HG02981 (cell line): ENCODE measurements at regions not wholly inside any gene's neighbourhood (a gene's known extent, or its start where the extent isn't known, plus 50 kb on each side); places are given as distances from the start of the nearest gene placed in this dataset.
"Not testable (repeated sequence)": the region's sequence is repeated elsewhere in the genome, so short reads cannot be mapped to it uniquely, and the experiment has no call there.

ENCODE experiments used
- ATAC-seq: cut with Tn5 transposase; IDR thresholded peaks from one replicate; pipeline ENCODE4 v1.9.1; 2021; ENCODE audit warnings: mild to moderate bottlenecking, moderate library complexity; ENCODE audit not compliant: unreplicated experiment

GRCh38 chr5:128722551-128722950 is 184.5 kb upstream of the FBN2 start:
- no peak for ATAC-seq

GRCh38 chr5:128730021-128730420 is 192.0 kb upstream of the FBN2 start:
- not testable (repeated sequence) for ATAC-seq

- not testable (repeated sequence) for ATAC-seq
These were observed 197.6 kb upstream of the FBN2 start for GRCh38 chr5:128735656-128736055.

- ATAC-seq: no peak
These were observed 198.5 kb upstream of the FBN2 start for GRCh38 chr5:128736553-128736952.

- ATAC-seq: no peak
These were observed 211.3 kb upstream of the FBN2 start for GRCh38 chr5:128749136-128749898.

GRCh38 chr5:128750155-128750554 is 212.1 kb upstream of the FBN2 start:
- ATAC-seq: no peak

- no peak for ATAC-seq
These were observed 207.9 kb upstream of the SLC27A6 start for GRCh38 chr5:128757196-128757959.

- no peak for ATAC-seq
These were observed 202.5 kb upstream of the SLC27A6 start for GRCh38 chr5:128762661-128763306.

- ATAC-seq: no peak
These were observed 202.0 kb upstream of the SLC27A6 start for GRCh38 chr5:128763321-128763720.

GRCh38 chr5:128764601-128765310 is 200.5 kb upstream of the SLC27A6 start:
- no peak for ATAC-seq

- no peak for ATAC-seq
These were observed 199.7 kb upstream of the SLC27A6 start for GRCh38 chr5:128765448-128766061.

GRCh38 chr5:128766406-128766805 is 198.9 kb upstream of the SLC27A6 start:
- ATAC-seq: no peak

- no peak for ATAC-seq
These were observed 194.4 kb upstream of the SLC27A6 start for GRCh38 chr5:128770907-128771306.

- ATAC-seq: no peak
These were observed 192.9 kb upstream of the SLC27A6 start for GRCh38 chr5:128772356-128772755.

- no peak for ATAC-seq
These were observed 191.9 kb upstream of the SLC27A6 start for GRCh38 chr5:128773378-128773777.

GRCh38 chr5:128774605-128775004 is 190.7 kb upstream of the SLC27A6 start:
- no peak for ATAC-seq

- no peak for ATAC-seq
These were observed 189.7 kb upstream of the SLC27A6 start for GRCh38 chr5:128775558-128775957.

GRCh38 chr5:128777052-128777451 is 188.2 kb upstream of the SLC27A6 start:
- peak; percentile 90 for ATAC-seq

- no peak for ATAC-seq
These were observed 186.8 kb upstream of the SLC27A6 start for GRCh38 chr5:128778474-128778873.

- ATAC-seq: no peak
These were observed 182.8 kb upstream of the SLC27A6 start for GRCh38 chr5:128782446-128782845.

- no peak for ATAC-seq
These were observed 180.6 kb upstream of the SLC27A6 start for GRCh38 chr5:128784726-128785125.
